ENCODE measurements at regions not wholly inside any gene's neighbourhood (a gene's known extent, or its start where the extent isn't known, plus 50 kb on each side); places are given as distances from the start of the nearest gene placed in this dataset.

DNA sequence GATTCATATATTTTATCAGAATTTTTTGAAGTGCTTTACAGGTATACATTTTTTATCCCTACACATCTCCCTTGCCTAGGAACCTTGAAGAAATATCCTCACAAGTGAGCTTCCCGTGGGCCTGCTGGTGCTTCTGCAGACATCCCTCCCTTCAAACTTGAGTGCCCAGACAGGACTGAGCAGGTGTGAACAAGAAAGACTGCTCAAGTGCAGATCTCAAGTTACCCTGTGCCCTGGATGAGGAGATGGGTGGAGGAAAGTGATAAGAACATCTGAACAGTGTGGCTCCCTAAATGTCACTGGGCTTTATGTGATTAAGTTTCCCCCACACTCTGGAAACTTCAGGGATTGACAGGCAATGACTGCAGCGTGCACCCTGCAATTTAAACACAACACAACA, 209.8 kb downstream of the TLE1 start:
- Histone ChIP-seq H3K9me2 (replicated peaks; ENCODE audit: insufficient read depth, low read length) (no peaks in the 10 kb centered on the region; the same call in 1 of the 2 replicates), H4K20me1 (ENCODE audit: low read depth, low read length) (no peaks in the 10 kb centered on the region), H3K27me3 (ENCODE audit: low read length) (no peaks in the 10 kb centered on the region), H3K9ac (ENCODE audit: low read length) (no peak overlapping the region), H3K4me3 (ENCODE audit: insufficient read depth, low read length, poor library complexity, severe bottlenecking) (no peak overlapping the region), H3K36me3 (ENCODE audit: low read length) (no peaks in the 10 kb centered on the region), H3K9me3 (ENCODE audit: insufficient read depth, low read length) (no peaks in the 10 kb centered on the region), H3K79me2 (ENCODE audit: insufficient read depth, low read length) (no peaks in the 10 kb centered on the region), H3K27ac (ENCODE audit: low read depth, low read length) (no peak overlapping the region), H3F3A (ENCODE audit: insufficient read depth) (no peaks in the 10 kb centered on the region), H3K4me2 (ENCODE audit: low read depth, low read length, poor library complexity, severe bottlenecking) (no peak overlapping the region), H2AFZ (ENCODE audit: low read depth, low read length, severe bottlenecking) (no peak overlapping the region)
- TF ChIP-seq, protein P1, sequence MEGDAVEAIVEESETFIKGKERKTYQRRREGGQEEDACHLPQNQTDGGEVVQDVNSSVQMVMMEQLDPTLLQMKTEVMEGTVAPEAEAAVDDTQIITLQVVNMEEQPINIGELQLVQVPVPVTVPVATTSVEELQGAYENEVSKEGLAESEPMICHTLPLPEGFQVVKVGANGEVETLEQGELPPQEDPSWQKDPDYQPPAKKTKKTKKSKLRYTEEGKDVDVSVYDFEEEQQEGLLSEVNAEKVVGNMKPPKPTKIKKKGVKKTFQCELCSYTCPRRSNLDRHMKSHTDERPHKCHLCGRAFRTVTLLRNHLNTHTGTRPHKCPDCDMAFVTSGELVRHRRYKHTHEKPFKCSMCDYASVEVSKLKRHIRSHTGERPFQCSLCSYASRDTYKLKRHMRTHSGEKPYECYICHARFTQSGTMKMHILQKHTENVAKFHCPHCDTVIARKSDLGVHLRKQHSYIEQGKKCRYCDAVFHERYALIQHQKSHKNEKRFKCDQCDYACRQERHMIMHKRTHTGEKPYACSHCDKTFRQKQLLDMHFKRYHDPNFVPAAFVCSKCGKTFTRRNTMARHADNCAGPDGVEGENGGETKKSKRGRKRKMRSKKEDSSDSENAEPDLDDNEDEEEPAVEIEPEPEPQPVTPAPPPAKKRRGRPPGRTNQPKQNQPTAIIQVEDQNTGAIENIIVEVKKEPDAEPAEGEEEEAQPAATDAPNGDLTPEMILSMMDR (IDR thresholded peaks at IDR 0.05; ENCODE audit: insufficient read depth, low read length, poor library complexity, severe bottlenecking) = no peak
- TF ChIP-seq EZH2phosphoT487 (conservative IDR thresholded peaks at IDR 0.05; ENCODE audit: low read length) = no peak

DNA sequence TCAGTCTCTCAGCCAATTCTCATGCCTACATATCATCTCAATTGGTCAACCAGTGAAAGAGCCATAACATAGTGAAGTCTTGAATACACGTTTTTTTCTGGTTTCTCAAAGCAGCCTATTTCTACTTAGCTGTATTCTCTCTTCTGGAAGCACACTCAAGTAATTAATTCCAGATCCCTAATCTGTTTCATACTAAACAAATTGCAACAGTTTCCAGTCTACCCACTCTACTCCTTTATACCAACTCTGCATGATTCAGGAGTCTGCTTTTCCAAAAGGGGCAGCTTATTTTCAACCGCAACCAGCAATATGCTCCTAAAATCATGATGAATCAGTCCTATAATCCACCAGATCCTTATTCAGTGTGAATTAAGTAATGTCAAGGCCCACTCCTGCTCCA, 211.7 kb downstream of the TLE1 start:
- TF ChIP-seq, protein P1 (IDR thresholded peaks at IDR 0.05; ENCODE audit: insufficient read depth, low read length, poor library complexity, severe bottlenecking) = no peak
- TF ChIP-seq EZH2phosphoT487 (conservative IDR thresholded peaks at IDR 0.05; ENCODE audit: low read length) = no peak
- H3K79me2 ChIP-seq (ENCODE audit: insufficient read depth, low read length) = no peaks in the 10 kb centered on the region
- no peaks in the 10 kb centered on the region for H3F3A ChIP-seq (ENCODE audit: insufficient read depth)

DNA sequence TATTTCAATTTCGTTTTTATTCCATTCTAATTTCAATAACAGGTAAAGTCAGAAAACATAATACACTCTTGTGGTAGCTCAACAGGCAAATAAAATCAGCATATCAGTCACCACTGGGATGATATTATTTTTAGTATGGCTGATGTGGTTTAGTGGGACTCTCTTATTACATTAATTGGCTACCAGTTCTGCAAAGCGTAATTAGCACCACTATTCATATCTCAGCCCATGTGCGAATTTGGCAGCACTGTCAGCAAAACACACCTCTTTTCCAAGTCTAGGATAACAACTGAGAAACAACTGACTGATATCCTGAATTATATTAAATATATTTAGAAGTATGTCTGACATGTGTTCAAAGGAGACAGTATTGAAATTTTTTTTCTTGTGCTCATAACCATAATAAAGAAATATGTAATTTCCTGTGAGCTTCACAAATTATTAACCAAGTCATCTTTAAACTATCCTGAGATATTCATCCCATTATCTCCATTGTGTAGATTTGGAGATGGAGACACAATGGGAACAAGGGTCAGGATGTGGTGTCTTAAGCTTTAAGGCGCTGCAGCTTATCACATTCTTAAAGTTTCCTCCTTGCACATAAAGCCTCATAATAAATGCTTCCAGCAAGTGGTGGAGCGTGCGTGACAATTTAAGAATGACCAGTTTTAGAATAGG, 212.4 kb downstream of the TLE1 start:
- Histone ChIP-seq H3K4me2 (ENCODE audit: low read depth, low read length, poor library complexity, severe bottlenecking) (no peak overlapping the region), H3K27me3 (ENCODE audit: low read length) (no peaks in the 10 kb centered on the region), H3K36me3 (ENCODE audit: low read length) (no peaks in the 10 kb centered on the region), H2AFZ (ENCODE audit: low read depth, low read length, severe bottlenecking) (no peak overlapping the region), H4K20me1 (ENCODE audit: low read depth, low read length) (no peaks in the 10 kb centered on the region), H3K4me3 (ENCODE audit: insufficient read depth, low read length, poor library complexity, severe bottlenecking) (no peak overlapping the region), H3K9ac (ENCODE audit: low read length) (no peak overlapping the region), H3K27ac (ENCODE audit: low read depth, low read length) (no peak overlapping the region), H3F3A (ENCODE audit: insufficient read depth) (no peaks in the 10 kb centered on the region), H3K9me3 (ENCODE audit: insufficient read depth, low read length) (no peaks in the 10 kb centered on the region), H3K9me2 (replicated peaks; ENCODE audit: insufficient read depth, low read length) (no peaks in the 10 kb centered on the region; the same call in 1 of the 2 replicates), H3K79me2 (ENCODE audit: insufficient read depth, low read length) (no peaks in the 10 kb centered on the region)
- TF ChIP-seq EZH2phosphoT487 (conservative IDR thresholded peaks at IDR 0.05; ENCODE audit: low read length) = no peak
- TF ChIP-seq, protein P1 (IDR thresholded peaks at IDR 0.05; ENCODE audit: insufficient read depth, low read length, poor library complexity, severe bottlenecking) = no peak

More for the DNA sequence above, 211.7 kb downstream of the TLE1 start:
- Histone ChIP-seq H3K27me3 (ENCODE audit: low read length) (no peaks in the 10 kb centered on the region), H3K36me3 (ENCODE audit: low read length) (no peaks in the 10 kb centered on the region), H3K9ac (ENCODE audit: low read length) (no peak overlapping the region), H4K20me1 (ENCODE audit: low read depth, low read length) (no peaks in the 10 kb centered on the region), H3K9me2 (replicated peaks; ENCODE audit: insufficient read depth, low read length) (no peaks in the 10 kb centered on the region; the same call in 1 of the 2 replicates), H3K4me3 (ENCODE audit: insufficient read depth, low read length, poor library complexity, severe bottlenecking) (no peak overlapping the region), H3K27ac (ENCODE audit: low read depth, low read length) (no peak overlapping the region), H3K9me3 (ENCODE audit: insufficient read depth, low read length) (no peaks in the 10 kb centered on the region), H3K4me2 (ENCODE audit: low read depth, low read length, poor library complexity, severe bottlenecking) (no peak overlapping the region), H2AFZ (ENCODE audit: low read depth, low read length, severe bottlenecking) (no peak overlapping the region)
